ENCODE measurements at regions not wholly inside any gene's neighbourhood (a gene's known extent, or its start where the extent isn't known, plus 50 kb on each side); places are given as distances from the start of the nearest gene placed in this dataset.
"Not testable (repeated sequence)": the region's sequence is repeated elsewhere in the genome, so short reads cannot be mapped to it uniquely, and the experiment has no call there.

- no peak overlapping the region for H3K4me3 ChIP-seq (ENCODE audit: low read depth, low read length)
- no peak for DNase-seq (ENCODE audit: low read depth)
- TF ChIP-seq CTCF (conservative IDR thresholded peaks at IDR 0.05; ENCODE audit: low read depth, low read length): no peak
Observed at GRCh38 chr5:32935283-32935682, 224.2 kb downstream of the NPR3 start.

GRCh38 chr5:32936329-32936728, 225.2 kb downstream of the NPR3 start:
- no peak for TF ChIP-seq CTCF (conservative IDR thresholded peaks at IDR 0.05; ENCODE audit: low read depth, low read length)
- DNase-seq (ENCODE audit: low read depth): no peak
- H3K4me3 ChIP-seq (ENCODE audit: low read depth, low read length): no peak overlapping the region

GRCh38 chr5:32942225-32942989, 231.3 kb downstream of the NPR3 start:
- TF ChIP-seq CTCF (conservative IDR thresholded peaks at IDR 0.05; ENCODE audit: low read depth, low read length): peak; percentile 56
- no peak overlapping the region for H3K4me3 ChIP-seq (ENCODE audit: low read depth, low read length)
- peak; percentile 39 for DNase-seq (ENCODE audit: low read depth)

GRCh38 chr5:32949286-32949970, 238.3 kb downstream of the NPR3 start:
- H3K4me3 ChIP-seq (ENCODE audit: low read depth, low read length): no peak overlapping the region
- DNase-seq (ENCODE audit: low read depth): no peak
- no peak for TF ChIP-seq CTCF (conservative IDR thresholded peaks at IDR 0.05; ENCODE audit: low read depth, low read length)

DNA sequence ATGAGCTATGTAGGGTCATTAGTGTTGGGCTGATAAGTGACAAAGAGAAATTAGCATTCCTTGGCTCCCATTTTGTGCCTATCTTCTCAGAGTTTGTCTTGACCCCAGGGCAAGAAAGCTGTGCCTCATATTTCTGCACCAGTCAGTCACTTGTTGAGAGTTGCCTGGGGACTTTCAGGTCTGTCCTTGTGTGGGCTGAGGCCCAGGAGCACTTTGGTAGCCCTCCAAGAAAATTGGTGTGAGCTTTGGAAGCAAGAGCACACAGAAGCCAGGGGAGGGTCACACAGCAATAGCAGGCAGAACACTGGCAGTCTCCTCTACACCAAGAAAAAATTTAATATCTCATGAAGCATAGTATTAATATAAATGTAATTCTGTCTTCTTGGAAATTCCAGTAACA, 239.9 kb downstream of the NPR3 start:
- H3K4me3 ChIP-seq (ENCODE audit: low read depth, low read length): no peak overlapping the region
- DNase-seq (ENCODE audit: low read depth): no peak
- TF ChIP-seq CTCF (conservative IDR thresholded peaks at IDR 0.05; ENCODE audit: low read depth, low read length): no peak

- no peak overlapping the region for H3K4me3 ChIP-seq (ENCODE audit: low read depth, low read length)
- DNase-seq (ENCODE audit: low read depth): no peak
- no peak for TF ChIP-seq CTCF (conservative IDR thresholded peaks at IDR 0.05; ENCODE audit: low read depth, low read length)
Observed at GRCh38 chr5:32951878-32952277, 240.8 kb downstream of the NPR3 start.

DNA sequence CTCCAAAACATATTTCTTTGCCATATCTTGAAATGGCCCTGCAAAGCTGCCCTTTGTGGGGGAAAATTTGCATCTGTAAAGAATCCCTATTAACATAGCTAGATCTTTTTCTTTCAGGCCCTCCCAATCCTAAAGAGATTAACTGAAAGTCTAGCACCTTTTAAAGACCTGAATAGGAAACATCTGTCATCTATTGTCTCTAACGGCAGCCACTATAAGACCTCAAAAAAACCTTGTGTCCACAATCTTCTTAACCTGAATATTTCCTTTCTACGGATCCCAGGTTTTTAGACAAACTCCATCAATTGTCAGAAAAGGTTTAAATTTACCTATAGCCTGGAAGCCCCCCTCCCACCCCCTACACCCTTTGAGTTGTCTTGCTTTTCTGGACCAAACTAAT, 241.3 kb downstream of the NPR3 start:
- H3K4me3 ChIP-seq (ENCODE audit: low read depth, low read length); DNase-seq (ENCODE audit: low read depth): not testable (repeated sequence)

All from choroid plexus epithelial cell (primary cell).